OCI-LY7 (cell line): ENCODE measurements at regions not wholly inside any gene's neighbourhood (a gene's known extent, or its start where the extent isn't known, plus 50 kb on each side); places are given as distances from the start of the nearest gene placed in this dataset.

Experiments used
- CTCF ChIP-seq: fragments of 200-600 bp; sonication (generic); conservative IDR thresholded peaks from 2 replicates; pipeline ENCODE4 v1.5.1; 2014; ENCODE audit warnings: mild to moderate bottlenecking, antibody characterized with exemption, low read length, moderate library complexity, mixed read lengths
- EZH2phosphoT487 ChIP-seq: fragments of 200-600 bp; sonication (generic); IDR thresholded peaks from 2 replicates; pipeline ENCODE4 v1.6.1; 2018; ENCODE audit warnings: low read depth, borderline replicate concordance, mild to moderate bottlenecking, mixed run types, antibody characterized with exemption, low read length, moderate library complexity, mixed read lengths

DNA sequence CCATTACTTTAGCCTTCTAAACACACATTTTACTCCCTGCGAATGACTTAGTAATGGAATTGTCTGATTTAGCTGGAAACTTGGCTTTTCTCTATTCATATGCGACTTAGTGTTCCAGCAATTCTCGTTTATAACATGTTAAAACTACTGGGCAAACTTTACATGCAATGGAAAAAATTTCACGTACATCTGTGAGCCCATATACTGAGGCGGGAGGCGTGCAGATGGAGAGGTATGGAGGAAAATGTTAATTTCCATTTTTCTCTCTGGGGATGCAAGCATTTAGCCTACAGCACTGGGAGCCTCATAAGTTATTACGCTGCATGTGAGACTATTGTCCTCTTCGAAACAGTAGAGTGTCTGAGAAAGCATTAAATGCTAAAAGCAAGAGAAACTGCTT lies 591.5 kb upstream of the ANKRD30A start:
- TF ChIP-seq CTCF (no peak), EZH2phosphoT487 (no peak)
